Osteoblast (primary cell): ENCODE measurements at regions not wholly inside any gene's neighbourhood (a gene's known extent, or its start where the extent isn't known, plus 50 kb on each side); places are given as distances from the start of the nearest gene placed in this dataset.

Experiments used
- DNase-seq: peaks from one replicate; pipeline ENCODE4 v3.0.0; 2011; ENCODE audit warnings: low spot score, mixed read lengths; ENCODE audit not compliant: insufficient read length; ENCODE audit errors: missing footprints
- H2AFZ ChIP-seq: 2 replicates; pipeline ENCODE4 v1.6.0; 2011; ENCODE audit warnings: mild to moderate bottlenecking, low read length
- H3K27ac ChIP-seq: 2 replicates; pipeline ENCODE4 v1.5.1; 2011; ENCODE audit warnings: mild to moderate bottlenecking, low read depth, low read length, moderate library complexity
- H3K27me3 ChIP-seq: 2 replicates; pipeline ENCODE4 v1.6.0; 2012; ENCODE audit warnings: mild to moderate bottlenecking, control low read depth, inconsistent platforms, low read length, moderate library complexity; ENCODE audit not compliant: insufficient read depth
- H3K36me3 ChIP-seq: 2 replicates; pipeline ENCODE4 v1.5.1; 2011; ENCODE audit warnings: mild to moderate bottlenecking, low read length, control low read depth, moderate library complexity; ENCODE audit not compliant: insufficient read depth
- H3K4me1 ChIP-seq: 2 replicates; pipeline ENCODE4 v1.5.1; 2011; ENCODE audit warnings: mild to moderate bottlenecking, low read length, control low read depth, moderate library complexity; ENCODE audit not compliant: insufficient read depth
- H3K4me2 ChIP-seq: 2 replicates; pipeline ENCODE4 v1.6.0; 2011; ENCODE audit warnings: mild to moderate bottlenecking, low read length; ENCODE audit not compliant: insufficient read depth
- H3K4me3 ChIP-seq: fragments of 200-600 bp; sonication (generic); 3 replicates; pipeline ENCODE4 v1.5.1; 2012; ENCODE audit warnings: mild to moderate bottlenecking, low read length, inconsistent platforms; ENCODE audit not compliant: insufficient read depth
- H3K79me2 ChIP-seq: 2 replicates; pipeline ENCODE4 v1.6.0; 2012; ENCODE audit warnings: mild to moderate bottlenecking, low read length, control low read depth, inconsistent platforms; ENCODE audit not compliant: insufficient read depth
- H3K9me3 ChIP-seq: 2 replicates; pipeline ENCODE4 v1.5.1; 2011; ENCODE audit warnings: low read depth, low read length, control low read depth
- H4K20me1 ChIP-seq: 2 replicates; pipeline ENCODE4 v1.6.0; 2012; ENCODE audit warnings: mild to moderate bottlenecking, low read length, control low read depth; ENCODE audit not compliant: insufficient read depth
- CTCF ChIP-seq: IDR thresholded peaks from 2 replicates; pipeline ENCODE4 v1.5.1; 2011; ENCODE audit warnings: mild to moderate bottlenecking, low read depth, low read length, moderate library complexity; ENCODE audit errors: extremely low read depth

GRCh38 chr22:48880749-48881148 lies 946.9 kb downstream of the BRD1 start:
- no peak for TF ChIP-seq CTCF
- Histone ChIP-seq H3K36me3 (no peaks in the 10 kb centered on the region), H3K9me3 (peaks cover 8% of the 10 kb centered on the region), H3K27ac (no peak overlapping the region), H3K4me3 (no peak overlapping the region), H2AFZ (no peak overlapping the region), H4K20me1 (no peaks in the 10 kb centered on the region), H3K27me3 (no peaks in the 10 kb centered on the region), H3K79me2 (no peaks in the 10 kb centered on the region), H3K4me2 (no peak overlapping the region), H3K4me1 (no peaks in the 10 kb centered on the region)
- no peak for DNase-seq

GRCh38 chr22:48876951-48877350 lies 950.7 kb downstream of the BRD1 start:
- Histone ChIP-seq H2AFZ (no peak overlapping the region), H3K27ac (no peak overlapping the region), H3K27me3 (no peaks in the 10 kb centered on the region), H4K20me1 (no peaks in the 10 kb centered on the region), H3K4me3 (no peak overlapping the region), H3K4me2 (no peak overlapping the region), H3K36me3 (no peaks in the 10 kb centered on the region), H3K4me1 (no peaks in the 10 kb centered on the region), H3K79me2 (no peaks in the 10 kb centered on the region), H3K9me3 (peaks cover 3% of the 10 kb centered on the region)
- no peak for DNase-seq
- no peak for TF ChIP-seq CTCF

- H3K79me2 ChIP-seq: no peaks in the 10 kb centered on the region
- no peaks in the 10 kb centered on the region for H4K20me1 ChIP-seq
- H3K27me3 ChIP-seq: no peaks in the 10 kb centered on the region
- H3K27ac ChIP-seq: no peak overlapping the region
- no peak for TF ChIP-seq CTCF
- H2AFZ ChIP-seq: no peak overlapping the region
- no peak overlapping the region for H3K4me3 ChIP-seq
- no peak for DNase-seq
- H3K9me3 ChIP-seq: no peaks in the 10 kb centered on the region
- H3K4me2 ChIP-seq: no peak overlapping the region
- no peaks in the 10 kb centered on the region for H3K36me3 ChIP-seq
- H3K4me1 ChIP-seq: no peaks in the 10 kb centered on the region
Observed at GRCh38 chr22:48874956-48875355, 952.7 kb downstream of the BRD1 start.

GRCh38 chr22:48873191-48873520 lies 954.5 kb downstream of the BRD1 start:
- H2AFZ ChIP-seq: no peak overlapping the region
- H3K36me3 ChIP-seq: no peaks in the 10 kb centered on the region
- DNase-seq: no peak
- H3K27me3 ChIP-seq: no peaks in the 10 kb centered on the region
- no peak overlapping the region for H3K4me3 ChIP-seq
- H4K20me1 ChIP-seq: no peaks in the 10 kb centered on the region
- H3K27ac ChIP-seq: no peak overlapping the region
- no peak overlapping the region for H3K4me2 ChIP-seq
- H3K79me2 ChIP-seq: no peaks in the 10 kb centered on the region
- no peak for TF ChIP-seq CTCF
- no peaks in the 10 kb centered on the region for H3K9me3 ChIP-seq
- H3K4me1 ChIP-seq: no peaks in the 10 kb centered on the region
